ENCODE measurements at regions not wholly inside any gene's neighbourhood (a gene's known extent, or its start where the extent isn't known, plus 50 kb on each side); places are given as distances from the start of the nearest gene placed in this dataset.
"Not testable (repeated sequence)": the region's sequence is repeated elsewhere in the genome, so short reads cannot be mapped to it uniquely, and the experiment has no call there.

DNA sequence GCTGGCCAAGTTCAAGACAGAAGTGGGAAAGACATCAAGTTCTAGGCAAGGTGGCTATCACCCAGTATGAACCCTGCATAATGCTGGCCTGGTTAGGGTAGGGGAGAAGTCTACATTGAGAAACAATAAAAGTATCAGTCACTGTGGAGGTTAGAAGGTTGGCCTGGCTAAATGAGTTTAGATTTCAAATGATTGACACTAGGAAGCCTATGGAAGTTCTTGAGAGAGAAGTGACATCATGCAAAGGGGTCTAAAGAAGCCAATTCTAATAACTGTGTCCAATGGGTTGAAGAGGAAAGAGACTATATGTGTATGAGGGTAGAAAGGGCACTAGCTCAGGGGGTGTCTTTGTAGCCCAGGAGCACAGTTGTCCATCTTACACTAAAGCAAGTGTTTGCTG, 98.5 kb upstream of the MBIP start:
- Histone ChIP-seq H2BK15ac (ENCODE audit: low read depth, low read length) (no peak overlapping the region), H2BK12ac (ENCODE audit: insufficient read length, low read depth, low read length) (no peak overlapping the region), H3K79me1 (ENCODE audit: insufficient read depth, low read depth, low read length, poor library complexity, severe bottlenecking) (no peaks in the 10 kb centered on the region), H3K23me2 (ENCODE audit: insufficient read length, low read depth, low read length, poor library complexity, severe bottlenecking) (no peaks in the 10 kb centered on the region), H3K23ac (ENCODE audit: insufficient read length, low read depth, low read length) (no peak overlapping the region), H3K27ac (ENCODE audit: insufficient read length, low read depth, low read length) (no peak overlapping the region), H3K79me2 (ENCODE audit: insufficient read depth, low read length) (no peaks in the 10 kb centered on the region), H3K14ac (ENCODE audit: insufficient read depth, low read length) (no peak overlapping the region), H2BK5ac (ENCODE audit: insufficient read length, low read length) (no peak overlapping the region), H3K56ac (ENCODE audit: insufficient read length, low read depth, low read length) (no peak overlapping the region), H4K91ac (ENCODE audit: insufficient read length, low read depth, low read length) (no peak overlapping the region), H3K18ac (ENCODE audit: insufficient read length, low read depth, low read length) (no peak overlapping the region), H3K27me3 (ENCODE audit: insufficient read depth, low read length) (no peaks in the 10 kb centered on the region), H3K9ac (ENCODE audit: extremely low read depth, insufficient read length, low read length) (no peak overlapping the region), H2BK20ac (ENCODE audit: low read depth, low read length, poor library complexity, severe bottlenecking) (no peak overlapping the region), H2AK5ac (ENCODE audit: insufficient read length, low read length) (no peak overlapping the region), H2BK120ac (ENCODE audit: low read depth, low read length, poor library complexity, severe bottlenecking) (no peak overlapping the region), H3K9me3 (ENCODE audit: control insufficient read depth, low read depth, low read length) (no peaks in the 10 kb centered on the region), H3K4ac (ENCODE audit: low read depth, low read length) (no peak overlapping the region), H4K20me1 (ENCODE audit: control insufficient read depth, insufficient read depth, insufficient read length) (no peaks in the 10 kb centered on the region), H4K8ac (replicated peaks; ENCODE audit: insufficient read length, low read depth, low read length) (no peak overlapping the region), H3T11ph (ENCODE audit: low read length) (no peak overlapping the region), H2AFZ (ENCODE audit: low read length) (no peak overlapping the region), H4K5ac (ENCODE audit: insufficient read length, low read depth, low read length) (no peak overlapping the region), H3K4me1 (ENCODE audit: insufficient read depth, low read length) (no peaks in the 10 kb centered on the region; the same call in 1 of the 2 replicates), H3K4me2 (ENCODE audit: insufficient read depth, insufficient read length, low read length) (no peak overlapping the region)
- Mint-ChIP-seq H3K27me3 (ENCODE audit: low read depth) (peaks cover 14% of the 10 kb centered on the region), H3K4me1 (peaks cover 15 to 20% of the 10 kb centered on the region in 2 experiments), H3K4me3 (no peak overlapping the region), H3K36me3 (ENCODE audit: insufficient read depth in 1 of 3, low read depth in 3 of 3) (peaks cover 0 to 7% (median 0%) of the 10 kb centered on the region in 3 experiments; a peak in 3 of 7 replicates), H3K9me3 (peaks cover 17% of the 10 kb centered on the region in 2 experiments; a peak in 4 of 5 replicates), H3K27ac (no peak overlapping the region)
- TF ChIP-seq, protein P1, sequence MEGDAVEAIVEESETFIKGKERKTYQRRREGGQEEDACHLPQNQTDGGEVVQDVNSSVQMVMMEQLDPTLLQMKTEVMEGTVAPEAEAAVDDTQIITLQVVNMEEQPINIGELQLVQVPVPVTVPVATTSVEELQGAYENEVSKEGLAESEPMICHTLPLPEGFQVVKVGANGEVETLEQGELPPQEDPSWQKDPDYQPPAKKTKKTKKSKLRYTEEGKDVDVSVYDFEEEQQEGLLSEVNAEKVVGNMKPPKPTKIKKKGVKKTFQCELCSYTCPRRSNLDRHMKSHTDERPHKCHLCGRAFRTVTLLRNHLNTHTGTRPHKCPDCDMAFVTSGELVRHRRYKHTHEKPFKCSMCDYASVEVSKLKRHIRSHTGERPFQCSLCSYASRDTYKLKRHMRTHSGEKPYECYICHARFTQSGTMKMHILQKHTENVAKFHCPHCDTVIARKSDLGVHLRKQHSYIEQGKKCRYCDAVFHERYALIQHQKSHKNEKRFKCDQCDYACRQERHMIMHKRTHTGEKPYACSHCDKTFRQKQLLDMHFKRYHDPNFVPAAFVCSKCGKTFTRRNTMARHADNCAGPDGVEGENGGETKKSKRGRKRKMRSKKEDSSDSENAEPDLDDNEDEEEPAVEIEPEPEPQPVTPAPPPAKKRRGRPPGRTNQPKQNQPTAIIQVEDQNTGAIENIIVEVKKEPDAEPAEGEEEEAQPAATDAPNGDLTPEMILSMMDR (conservative IDR thresholded peaks at IDR 0.05), result no peak
- no peak for DNase-seq

DNA sequence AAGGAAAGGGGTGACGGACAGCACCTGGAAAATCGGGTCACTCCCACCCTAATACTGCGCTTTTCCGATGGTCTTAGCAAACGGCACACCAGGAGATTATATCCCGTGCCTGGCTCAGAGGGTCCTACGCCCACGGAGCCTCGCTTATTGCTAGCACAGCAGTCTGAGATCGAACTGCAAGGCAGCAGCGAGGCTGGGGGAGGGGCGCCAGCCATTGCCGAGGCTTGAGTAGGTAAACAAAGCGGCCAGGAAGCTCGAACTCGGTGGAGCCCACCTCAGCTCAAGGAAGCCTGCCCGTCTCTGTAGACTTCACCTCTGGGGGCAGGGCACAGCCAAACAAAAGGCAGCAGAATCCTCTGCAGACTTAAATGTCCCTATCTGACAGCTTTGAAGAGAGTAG, 91.5 kb upstream of the MBIP start:
- not testable (repeated sequence) for H4K5ac ChIP-seq (ENCODE audit: insufficient read length, low read depth, low read length); H3K4me2 ChIP-seq (ENCODE audit: insufficient read depth, insufficient read length, low read length); H3K27me3 ChIP-seq (ENCODE audit: insufficient read depth, low read length); DNase-seq; H3K79me1 ChIP-seq (ENCODE audit: insufficient read depth, low read depth, low read length, poor library complexity, severe bottlenecking); H3K23ac ChIP-seq (ENCODE audit: insufficient read length, low read depth, low read length); H3K27ac Mint-ChIP-seq; H3K4me3 Mint-ChIP-seq; H3K4me1 Mint-ChIP-seq; H3K23me2 ChIP-seq (ENCODE audit: insufficient read length, low read depth, low read length, poor library complexity, severe bottlenecking); H2AK5ac ChIP-seq (ENCODE audit: insufficient read length, low read length); H3K14ac ChIP-seq (ENCODE audit: insufficient read depth, low read length); H3K27ac ChIP-seq (ENCODE audit: insufficient read length, low read depth, low read length); H4K8ac ChIP-seq (replicated peaks; ENCODE audit: insufficient read length, low read depth, low read length); H3K79me2 ChIP-seq (ENCODE audit: insufficient read depth, low read length); H2BK12ac ChIP-seq (ENCODE audit: insufficient read length, low read depth, low read length); H2AFZ ChIP-seq (ENCODE audit: low read length); H3K4me1 ChIP-seq (ENCODE audit: insufficient read depth, low read length); H3K9ac ChIP-seq (ENCODE audit: extremely low read depth, insufficient read length, low read length); H2BK15ac ChIP-seq (ENCODE audit: low read depth, low read length); H3K18ac ChIP-seq (ENCODE audit: insufficient read length, low read depth, low read length); H3K9me3 ChIP-seq (ENCODE audit: control insufficient read depth, low read depth, low read length); H4K20me1 ChIP-seq (ENCODE audit: control insufficient read depth, insufficient read depth, insufficient read length); H3K4ac ChIP-seq (ENCODE audit: low read depth, low read length); H3K56ac ChIP-seq (ENCODE audit: insufficient read length, low read depth, low read length); H2BK120ac ChIP-seq (ENCODE audit: low read depth, low read length, poor library complexity, severe bottlenecking); H2BK20ac ChIP-seq (ENCODE audit: low read depth, low read length, poor library complexity, severe bottlenecking); H4K91ac ChIP-seq (ENCODE audit: insufficient read length, low read depth, low read length); H2BK5ac ChIP-seq (ENCODE audit: insufficient read length, low read length); H3T11ph ChIP-seq (ENCODE audit: low read length)
- WGBS (ENCODE audit: extremely low coverage, insufficient read length, low lambda C conversion rate), result no CpG with 5 or more reads among the region's 17 CpGs
- peaks cover 12 to 26% (median 16%) of the 10 kb centered on the region in 3 experiments for H3K36me3 Mint-ChIP-seq (ENCODE audit: insufficient read depth in 1 of 3, low read depth in 3 of 3)
- peaks cover 11% of the 10 kb centered on the region for H3K27me3 Mint-ChIP-seq (ENCODE audit: low read depth)
- peaks cover 45 to 46% of the 10 kb centered on the region in 2 experiments for H3K9me3 Mint-ChIP-seq
